KMS-11 (cell line): ENCODE measurements at regions not wholly inside any gene's neighbourhood (a gene's known extent, or its start where the extent isn't known, plus 50 kb on each side); places are given as distances from the start of the nearest gene placed in this dataset.
"Not testable (repeated sequence)": the region's sequence is repeated elsewhere in the genome, so short reads cannot be mapped to it uniquely, and the experiment has no call there.

Experiments used
- H2AFZ ChIP-seq: fragments of 200-600 bp; sonication (generic); 2 replicates; pipeline ENCODE4 v1.6.1; 2016; ENCODE audit warnings: antibody characterized with exemption, mixed run types, low read depth
- H3K27ac ChIP-seq: fragments of 200-600 bp; sonication (generic); 2 replicates; pipeline ENCODE4 v1.6.1; 2016; ENCODE audit warnings: mild to moderate bottlenecking, mixed run types
- H3K27me3 ChIP-seq: fragments of 200-600 bp; sonication (generic); 2 replicates; pipeline ENCODE4 v1.6.1; 2017; ENCODE audit warnings: mild to moderate bottlenecking, low read depth, mixed run types, moderate library complexity; ENCODE audit not compliant: insufficient read depth
- H3K36me3 ChIP-seq: fragments of 200-600 bp; sonication (generic); 2 replicates; pipeline ENCODE4 v1.6.1; 2017; ENCODE audit warnings: mild to moderate bottlenecking, mixed run types; ENCODE audit not compliant: insufficient read depth
- H3K4me1 ChIP-seq: fragments of 200-600 bp; sonication (generic); 2 replicates; pipeline ENCODE4 v1.6.1; 2016; ENCODE audit warnings: mild to moderate bottlenecking, low read depth, mixed run types; ENCODE audit not compliant: poor library complexity, severe bottlenecking
- H3K4me2 ChIP-seq: fragments of 200-600 bp; sonication (generic); 2 replicates; pipeline ENCODE4 v1.7.0; 2016; ENCODE audit warnings: mild to moderate bottlenecking, mixed run types
- H3K4me3 ChIP-seq: fragments of 200-600 bp; sonication (generic); IDR thresholded peaks from 2 replicates; pipeline ENCODE4 v1.6.1; 2017; ENCODE audit warnings: low read depth, low read length, mixed read lengths; ENCODE audit not compliant: insufficient read depth
- H3K79me2 ChIP-seq: fragments of 200-600 bp; sonication (generic); 2 replicates; pipeline ENCODE4 v1.6.1; 2016; ENCODE audit warnings: low read depth, mixed run types; ENCODE audit not compliant: insufficient read depth
- H3K9ac ChIP-seq: fragments of 200-600 bp; sonication (generic); 2 replicates; pipeline ENCODE4 v1.6.1; 2016; ENCODE audit warnings: mild to moderate bottlenecking, mixed run types
- H4K20me1 ChIP-seq: fragments of 200-600 bp; sonication (generic); 2 replicates; pipeline ENCODE4 v1.6.1; 2016; ENCODE audit warnings: mild to moderate bottlenecking, mixed run types; ENCODE audit not compliant: insufficient read depth
- CTCF ChIP-seq: fragments of 200-600 bp; sonication (generic); conservative IDR thresholded peaks from 2 replicates; pipeline ENCODE4 v1.6.1; 2017; ENCODE audit warnings: low read depth, mild to moderate bottlenecking, antibody characterized with exemption, low read length, moderate library complexity, mixed read lengths

- H3K36me3 ChIP-seq, H3K4me3 ChIP-seq: not testable (repeated sequence)
Measured at GRCh38 chr7:130957722-130958435, 223.9 kb upstream of the KLF14 start.

GRCh38 chr7:130958846-130959245 lies 224.8 kb upstream of the KLF14 start:
- peak overlapping the region; percentile 71 for H3K4me2 ChIP-seq
- no peaks in the 10 kb centered on the region for H3K27me3 ChIP-seq
- no peak overlapping the region for H2AFZ ChIP-seq
- H3K4me1 ChIP-seq, result peaks cover 84% of the 10 kb centered on the region
- H3K4me3 ChIP-seq, result no peak overlapping the region
- H3K27ac ChIP-seq, result peak overlapping the region; percentile 89; the same call in 1 of the 2 replicates
- no peak for TF ChIP-seq CTCF
- H3K36me3 ChIP-seq, result peaks cover 2% of the 10 kb centered on the region; the same call in 1 of the 2 replicates
- H3K9ac ChIP-seq, result peak overlapping the region; percentile 94; the same call in 1 of the 2 replicates
- peaks cover 89% of the 10 kb centered on the region for H3K79me2 ChIP-seq
- peaks cover 37% of the 10 kb centered on the region for H4K20me1 ChIP-seq

More at GRCh38 chr7:130957722-130958435, 223.9 kb upstream of the KLF14 start:
- not testable (repeated sequence) for H3K9ac ChIP-seq, H3K27me3 ChIP-seq, H3K27ac ChIP-seq, H2AFZ ChIP-seq
- Histone ChIP-seq H4K20me1 (peaks cover 44% of the 10 kb centered on the region), H3K4me2 (peak overlapping the region; percentile 71), H3K79me2 (peaks cover 89% of the 10 kb centered on the region), H3K4me1 (peaks cover 81% of the 10 kb centered on the region)
- TF ChIP-seq CTCF, result 0 out of 2 replicates have a peak, but pooled peaks have one; percentile 20

GRCh38 chr7:130959743-130960207 lies 225.8 kb upstream of the KLF14 start:
- Histone ChIP-seq H3K4me2 (peak overlapping the region; percentile 71), H3K4me1 (peaks cover 83% of the 10 kb centered on the region)
- TF ChIP-seq CTCF, result peak; percentile 98

GRCh38 chr7:130960208-130960988 lies 226.4 kb upstream of the KLF14 start:
- TF ChIP-seq CTCF, result 0 out of 2 replicates have a peak, but pooled peaks have one; percentile 22
- H3K4me3 ChIP-seq, result peak overlapping the region; percentile 56

More at GRCh38 chr7:130959743-130960207, 225.8 kb upstream of the KLF14 start:
- no peaks in the 10 kb centered on the region for H3K27me3 ChIP-seq
- H3K79me2 ChIP-seq, result peaks cover 84% of the 10 kb centered on the region
- no peak overlapping the region for H2AFZ ChIP-seq
- peak overlapping the region; percentile 89 for H3K27ac ChIP-seq
- H3K9ac ChIP-seq, result peak overlapping the region; percentile 94
- H3K4me3 ChIP-seq, result peak overlapping the region; percentile 56
- H3K36me3 ChIP-seq, result no peaks in the 10 kb centered on the region; the same call in 1 of the 2 replicates
- peaks cover 28% of the 10 kb centered on the region for H4K20me1 ChIP-seq

More at GRCh38 chr7:130960208-130960988, 226.4 kb upstream of the KLF14 start:
- H3K9ac ChIP-seq, result peak overlapping the region; percentile 94
- no peak overlapping the region for H2AFZ ChIP-seq
- peaks cover 79% of the 10 kb centered on the region for H3K79me2 ChIP-seq
- H3K27ac ChIP-seq, result peak overlapping the region; percentile 89
- H3K4me1 ChIP-seq, result peaks cover 77% of the 10 kb centered on the region
- no peaks in the 10 kb centered on the region for H3K27me3 ChIP-seq
- peak overlapping the region; percentile 71 for H3K4me2 ChIP-seq
- peaks cover 24% of the 10 kb centered on the region for H4K20me1 ChIP-seq
- H3K36me3 ChIP-seq, result no peaks in the 10 kb centered on the region; the same call in 1 of the 2 replicates
